Suprapubic skin (tissue), 4 donors: ENCODE measurements at regions not wholly inside any gene's neighbourhood (a gene's known extent, or its start where the extent isn't known, plus 50 kb on each side); places are given as distances from the start of the nearest gene placed in this dataset.

Source experiments
- EP300 ChIP-seq: sonication (generic); formaldehyde crosslinking; IDR thresholded peaks from one replicate; pipeline ENCODE4 v1.6.1; 2017; ENCODE audit warnings: antibody characterized with exemption
- POLR2A ChIP-seq, 2 donors: fragments of 450-650 bp; IDR thresholded peaks; one replicate each; pipeline ENCODE4 v1.6.1; 2017; ENCODE audit warnings: antibody characterized with exemption in 2 of 2, mild to moderate bottlenecking in 2 of 2, moderate library complexity in 2 of 2
- POLR2AphosphoS5 ChIP-seq, 3 donors: sonication (generic); formaldehyde crosslinking; IDR thresholded peaks; one replicate each; pipeline ENCODE4 v1.6.1; 2017; ENCODE audit warnings: antibody characterized with exemption in 3 of 3
- TF ChIP-seq, protein P1 (sequence below), 2 donors: fragments of 200-600 bp in 1 of 2; fragments of 450-650 bp in 1 of 2; sonication (generic) in 1 of 2; IDR thresholded peaks; one replicate each; pipeline ENCODE4 v1.5.1; 2016 to 2019; ENCODE audit warnings: antibody characterized with exemption in 2 of 2, mild to moderate bottlenecking in 1 of 2, moderate library complexity in 1 of 2

DNA sequence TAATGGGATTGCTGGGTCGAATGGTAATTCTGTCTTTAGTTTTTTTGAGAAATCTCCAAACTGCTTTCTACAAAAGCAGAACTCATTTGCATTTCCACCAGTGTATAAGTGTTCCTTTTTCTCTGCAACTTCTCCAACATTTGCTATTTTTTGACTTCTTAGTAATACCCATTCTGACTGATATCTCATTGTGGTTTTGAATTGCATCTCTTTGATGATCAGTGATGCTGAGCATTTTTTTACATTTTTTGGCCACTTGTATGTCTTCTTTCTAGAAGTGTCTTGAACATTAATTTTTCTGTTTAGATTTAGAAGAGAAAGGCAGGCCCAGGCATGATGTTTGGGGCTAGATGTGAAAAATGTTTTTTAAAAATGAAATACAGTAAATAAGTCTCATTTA, 553.1 kb upstream of the MAN1A1 start:
- TF ChIP-seq, protein P1, sequence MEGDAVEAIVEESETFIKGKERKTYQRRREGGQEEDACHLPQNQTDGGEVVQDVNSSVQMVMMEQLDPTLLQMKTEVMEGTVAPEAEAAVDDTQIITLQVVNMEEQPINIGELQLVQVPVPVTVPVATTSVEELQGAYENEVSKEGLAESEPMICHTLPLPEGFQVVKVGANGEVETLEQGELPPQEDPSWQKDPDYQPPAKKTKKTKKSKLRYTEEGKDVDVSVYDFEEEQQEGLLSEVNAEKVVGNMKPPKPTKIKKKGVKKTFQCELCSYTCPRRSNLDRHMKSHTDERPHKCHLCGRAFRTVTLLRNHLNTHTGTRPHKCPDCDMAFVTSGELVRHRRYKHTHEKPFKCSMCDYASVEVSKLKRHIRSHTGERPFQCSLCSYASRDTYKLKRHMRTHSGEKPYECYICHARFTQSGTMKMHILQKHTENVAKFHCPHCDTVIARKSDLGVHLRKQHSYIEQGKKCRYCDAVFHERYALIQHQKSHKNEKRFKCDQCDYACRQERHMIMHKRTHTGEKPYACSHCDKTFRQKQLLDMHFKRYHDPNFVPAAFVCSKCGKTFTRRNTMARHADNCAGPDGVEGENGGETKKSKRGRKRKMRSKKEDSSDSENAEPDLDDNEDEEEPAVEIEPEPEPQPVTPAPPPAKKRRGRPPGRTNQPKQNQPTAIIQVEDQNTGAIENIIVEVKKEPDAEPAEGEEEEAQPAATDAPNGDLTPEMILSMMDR (IDR thresholded peaks at IDR 0.05), result no peak
- no peak for TF ChIP-seq POLR2A (IDR thresholded peaks at IDR 0.05)
- no peak for TF ChIP-seq POLR2AphosphoS5 (IDR thresholded peaks at IDR 0.05)
- TF ChIP-seq EP300, result no peak
